ENCODE measurements at regions not wholly inside any gene's neighbourhood (a gene's known extent, or its start where the extent isn't known, plus 50 kb on each side); places are given as distances from the start of the nearest gene placed in this dataset.

DNA sequence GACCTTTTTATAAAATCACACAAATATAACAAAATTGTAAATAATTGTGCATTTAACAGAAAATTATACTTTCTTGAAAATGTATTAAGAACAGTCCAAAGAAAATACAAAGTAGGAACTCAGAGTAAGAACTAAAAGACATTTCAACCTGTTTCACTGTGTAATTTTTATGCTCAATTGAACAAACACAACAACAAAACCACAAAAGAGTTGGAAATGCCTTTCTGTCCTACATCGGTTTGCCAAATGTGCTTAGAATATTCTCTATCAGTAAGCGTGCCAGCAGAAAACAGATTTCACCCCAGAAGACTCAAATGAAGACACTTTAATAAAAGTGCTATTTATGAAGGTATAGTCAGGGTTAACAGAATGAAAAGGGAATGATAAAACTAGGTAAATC lies 592.1 kb downstream of the PRELID2 start:
- TF ChIP-seq, protein P1, sequence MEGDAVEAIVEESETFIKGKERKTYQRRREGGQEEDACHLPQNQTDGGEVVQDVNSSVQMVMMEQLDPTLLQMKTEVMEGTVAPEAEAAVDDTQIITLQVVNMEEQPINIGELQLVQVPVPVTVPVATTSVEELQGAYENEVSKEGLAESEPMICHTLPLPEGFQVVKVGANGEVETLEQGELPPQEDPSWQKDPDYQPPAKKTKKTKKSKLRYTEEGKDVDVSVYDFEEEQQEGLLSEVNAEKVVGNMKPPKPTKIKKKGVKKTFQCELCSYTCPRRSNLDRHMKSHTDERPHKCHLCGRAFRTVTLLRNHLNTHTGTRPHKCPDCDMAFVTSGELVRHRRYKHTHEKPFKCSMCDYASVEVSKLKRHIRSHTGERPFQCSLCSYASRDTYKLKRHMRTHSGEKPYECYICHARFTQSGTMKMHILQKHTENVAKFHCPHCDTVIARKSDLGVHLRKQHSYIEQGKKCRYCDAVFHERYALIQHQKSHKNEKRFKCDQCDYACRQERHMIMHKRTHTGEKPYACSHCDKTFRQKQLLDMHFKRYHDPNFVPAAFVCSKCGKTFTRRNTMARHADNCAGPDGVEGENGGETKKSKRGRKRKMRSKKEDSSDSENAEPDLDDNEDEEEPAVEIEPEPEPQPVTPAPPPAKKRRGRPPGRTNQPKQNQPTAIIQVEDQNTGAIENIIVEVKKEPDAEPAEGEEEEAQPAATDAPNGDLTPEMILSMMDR (IDR thresholded peaks at IDR 0.05) = no peak

GRCh38 chr5:145242551-145242950 lies 592.6 kb downstream of the PRELID2 start:
- H3K27me3 ChIP-seq (ENCODE audit: control insufficient read depth, insufficient read depth, low read length) = no peaks in the 10 kb centered on the region
- no peaks in the 10 kb centered on the region for H3K4me1 ChIP-seq
- no peak overlapping the region for H3K4me3 ChIP-seq (ENCODE audit: low read depth, low read length)
- H3K79me2 ChIP-seq = no peaks in the 10 kb centered on the region
- TF ChIP-seq, protein P1 (IDR thresholded peaks at IDR 0.05) = no peak
- no peak overlapping the region for H2AFZ ChIP-seq
- no peaks in the 10 kb centered on the region for H3K9me3 ChIP-seq (ENCODE audit: control insufficient read depth, low read length)
- no peak overlapping the region for H3K4me2 ChIP-seq (ENCODE audit: low read length)
- H3K27ac ChIP-seq = no peak overlapping the region
- no peaks in the 10 kb centered on the region for H3K36me3 ChIP-seq (ENCODE audit: control insufficient read depth, insufficient read depth, low read length)
- H3K9ac ChIP-seq = no peak overlapping the region

More for the DNA sequence above, 592.1 kb downstream of the PRELID2 start:
- no peaks in the 10 kb centered on the region for H3K4me1 ChIP-seq
- no peak overlapping the region for H3K4me3 ChIP-seq (ENCODE audit: low read depth, low read length)
- H2AFZ ChIP-seq = no peak overlapping the region
- H3K9ac ChIP-seq = no peak overlapping the region
- H3K27ac ChIP-seq = no peak overlapping the region
- H3K4me2 ChIP-seq (ENCODE audit: low read length) = no peak overlapping the region
- H3K36me3 ChIP-seq (ENCODE audit: control insufficient read depth, insufficient read depth, low read length) = no peaks in the 10 kb centered on the region
- H3K79me2 ChIP-seq = no peaks in the 10 kb centered on the region
- no peaks in the 10 kb centered on the region for H3K27me3 ChIP-seq (ENCODE audit: control insufficient read depth, insufficient read depth, low read length)
- no peaks in the 10 kb centered on the region for H3K9me3 ChIP-seq (ENCODE audit: control insufficient read depth, low read length)

DNA sequence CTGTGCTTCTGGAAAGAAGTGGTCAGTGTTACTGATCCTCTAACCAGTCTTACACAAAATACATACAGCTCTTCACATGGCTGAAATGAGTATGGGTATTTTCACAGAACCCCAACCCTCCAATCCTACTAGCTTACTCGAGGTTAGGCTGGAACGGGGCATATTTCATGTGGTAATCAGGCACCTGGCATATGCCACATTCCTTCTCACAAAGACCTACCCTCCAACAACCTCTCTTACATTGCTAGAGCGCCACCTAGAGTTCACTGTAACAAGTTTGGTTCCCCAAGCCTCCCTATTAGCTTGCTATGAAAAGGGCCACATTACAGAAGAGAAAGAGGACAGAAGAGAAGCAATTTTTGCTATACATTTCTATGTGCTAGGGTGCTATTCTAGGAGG lies 597.3 kb downstream of the PRELID2 start:
- no peaks in the 10 kb centered on the region for H3K9me3 ChIP-seq (ENCODE audit: control insufficient read depth, low read length)
- H2AFZ ChIP-seq = no peak overlapping the region
- H3K27ac ChIP-seq = no peak overlapping the region
- TF ChIP-seq, protein P1 (IDR thresholded peaks at IDR 0.05) = no peak
- H3K79me2 ChIP-seq = no peaks in the 10 kb centered on the region
- no peak overlapping the region for H3K4me2 ChIP-seq (ENCODE audit: low read length)
- H3K4me3 ChIP-seq (ENCODE audit: low read depth, low read length) = no peak overlapping the region
- no peaks in the 10 kb centered on the region for H3K36me3 ChIP-seq (ENCODE audit: control insufficient read depth, insufficient read depth, low read length)
- no peak overlapping the region for H3K9ac ChIP-seq
- no peaks in the 10 kb centered on the region for H3K4me1 ChIP-seq
- H3K27me3 ChIP-seq (ENCODE audit: control insufficient read depth, insufficient read depth, low read length) = no peaks in the 10 kb centered on the region

- H3K4me2 ChIP-seq (ENCODE audit: low read length) = no peak overlapping the region
- H3K27ac ChIP-seq = no peak overlapping the region
- no peak overlapping the region for H2AFZ ChIP-seq
- TF ChIP-seq, protein P1 (IDR thresholded peaks at IDR 0.05) = no peak
- H3K36me3 ChIP-seq (ENCODE audit: control insufficient read depth, insufficient read depth, low read length) = no peaks in the 10 kb centered on the region
- H3K9ac ChIP-seq = no peak overlapping the region
- H3K27me3 ChIP-seq (ENCODE audit: control insufficient read depth, insufficient read depth, low read length) = no peaks in the 10 kb centered on the region
- no peak overlapping the region for H3K4me3 ChIP-seq (ENCODE audit: low read depth, low read length)
- H3K79me2 ChIP-seq = no peaks in the 10 kb centered on the region
- no peaks in the 10 kb centered on the region for H3K9me3 ChIP-seq (ENCODE audit: control insufficient read depth, low read length)
- no peaks in the 10 kb centered on the region for H3K4me1 ChIP-seq
Observed at GRCh38 chr5:145236983-145237382, 598.2 kb downstream of the PRELID2 start.

DNA sequence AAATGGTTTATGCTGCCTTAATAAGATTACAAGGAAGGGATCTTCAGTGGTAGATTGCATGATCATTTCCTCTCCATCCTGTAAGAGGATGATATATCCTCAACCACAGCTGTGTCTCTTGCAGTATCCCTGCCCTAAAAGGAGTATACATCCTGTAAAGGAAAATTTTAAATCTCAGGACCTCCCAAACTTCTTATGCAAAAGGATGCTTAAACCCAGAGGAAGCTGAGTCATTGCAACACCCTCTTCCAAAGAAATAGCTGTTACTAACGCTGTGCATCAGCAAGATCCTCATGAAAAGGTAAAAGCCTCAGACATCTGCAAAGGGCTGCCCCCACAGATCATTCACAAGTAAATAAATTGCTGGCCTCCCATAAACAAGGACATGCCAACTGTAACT lies 599.0 kb downstream of the PRELID2 start:
- Histone ChIP-seq H3K4me3 (ENCODE audit: low read depth, low read length) (no peak overlapping the region), H3K27me3 (ENCODE audit: control insufficient read depth, insufficient read depth, low read length) (no peaks in the 10 kb centered on the region), H2AFZ (no peak overlapping the region), H3K36me3 (ENCODE audit: control insufficient read depth, insufficient read depth, low read length) (no peaks in the 10 kb centered on the region), H3K4me1 (no peaks in the 10 kb centered on the region), H3K9ac (no peak overlapping the region), H3K4me2 (ENCODE audit: low read length) (no peak overlapping the region), H3K79me2 (no peaks in the 10 kb centered on the region), H3K9me3 (ENCODE audit: control insufficient read depth, low read length) (no peaks in the 10 kb centered on the region), H3K27ac (no peak overlapping the region)
- TF ChIP-seq, protein P1 (IDR thresholded peaks at IDR 0.05) = no peak

Measured in parathyroid adenoma (tissue), 2 donors.